CD4-positive, alpha-beta T cell treated with Interleukin-15 for 4 hours (primary cell): ENCODE measurements at regions not wholly inside any gene's neighbourhood (a gene's known extent, or its start where the extent isn't known, plus 50 kb on each side); places are given as distances from the start of the nearest gene placed in this dataset.

ENCODE experiments used
- DNase-seq: peaks from one replicate; pipeline ENCODE4 v3.0.0-alpha.2; 2020; ENCODE audit warnings: low spot score

DNA sequence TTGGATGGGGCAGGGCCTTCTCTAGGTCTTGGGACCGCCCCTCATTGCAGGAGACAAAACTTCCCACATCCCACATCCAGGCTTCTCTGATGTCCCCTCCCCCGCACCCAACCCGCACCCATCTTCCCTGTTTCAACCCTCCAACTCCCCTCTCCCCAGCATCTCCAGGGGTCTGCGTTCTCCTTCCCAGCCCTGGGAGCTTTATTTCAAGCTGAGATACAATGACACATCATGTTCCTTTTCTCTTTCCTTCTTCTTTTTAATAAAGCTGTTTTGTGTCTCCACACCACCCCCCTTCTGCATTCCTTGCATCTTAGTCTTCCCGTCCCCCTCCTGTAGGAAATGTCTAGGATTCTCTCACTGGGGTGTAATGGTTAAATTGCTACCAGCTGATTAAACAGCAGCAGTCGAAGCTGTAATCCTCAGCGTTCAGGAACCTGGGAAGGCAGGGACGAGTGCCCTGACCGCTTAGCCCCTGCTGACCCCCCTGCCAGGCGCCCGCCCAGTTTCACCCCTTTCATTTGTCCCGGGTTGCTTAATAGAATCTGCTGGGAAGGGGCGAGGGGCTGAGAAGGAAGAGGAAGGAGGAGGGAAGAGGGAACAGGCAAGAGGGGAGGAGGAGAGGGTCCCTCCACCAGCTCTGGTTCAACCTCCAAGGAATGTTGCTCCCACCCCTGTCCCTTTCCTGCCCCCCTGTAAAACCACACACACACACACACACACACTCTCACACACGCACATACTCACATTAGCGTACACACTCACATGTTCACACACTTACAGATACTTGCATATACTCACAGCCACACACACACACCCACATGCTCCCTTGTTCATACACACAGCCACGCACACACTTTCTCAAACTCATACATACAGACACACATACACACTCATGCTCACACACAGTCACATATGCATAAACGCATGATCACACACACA lies 104.5 kb upstream of the MED13L start:
- no peak for DNase-seq

- no peak for DNase-seq
These were observed 105.4 kb upstream of the MED13L start for GRCh38 chr12:116382686-116383530.

DNA sequence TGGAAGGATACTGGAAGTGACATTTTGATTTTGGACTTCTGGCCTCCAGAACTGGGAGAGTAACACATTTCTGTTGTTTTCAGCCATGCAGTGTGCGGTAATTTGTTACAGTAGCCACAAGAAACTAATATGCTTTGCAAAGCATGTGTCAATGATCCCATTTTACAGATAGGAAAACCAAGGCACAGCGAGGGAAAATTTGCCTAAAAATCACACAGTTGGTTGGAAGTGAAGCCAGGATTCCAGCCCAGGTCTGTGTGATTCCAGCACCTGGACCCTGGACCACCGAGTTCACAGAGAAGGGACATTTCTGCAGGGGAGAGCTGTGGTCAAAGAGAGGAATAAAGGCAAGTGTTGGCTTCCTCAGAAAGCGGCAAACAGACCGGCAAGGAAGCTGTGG lies 106.7 kb upstream of the MED13L start:
- DNase-seq: no peak

DNA sequence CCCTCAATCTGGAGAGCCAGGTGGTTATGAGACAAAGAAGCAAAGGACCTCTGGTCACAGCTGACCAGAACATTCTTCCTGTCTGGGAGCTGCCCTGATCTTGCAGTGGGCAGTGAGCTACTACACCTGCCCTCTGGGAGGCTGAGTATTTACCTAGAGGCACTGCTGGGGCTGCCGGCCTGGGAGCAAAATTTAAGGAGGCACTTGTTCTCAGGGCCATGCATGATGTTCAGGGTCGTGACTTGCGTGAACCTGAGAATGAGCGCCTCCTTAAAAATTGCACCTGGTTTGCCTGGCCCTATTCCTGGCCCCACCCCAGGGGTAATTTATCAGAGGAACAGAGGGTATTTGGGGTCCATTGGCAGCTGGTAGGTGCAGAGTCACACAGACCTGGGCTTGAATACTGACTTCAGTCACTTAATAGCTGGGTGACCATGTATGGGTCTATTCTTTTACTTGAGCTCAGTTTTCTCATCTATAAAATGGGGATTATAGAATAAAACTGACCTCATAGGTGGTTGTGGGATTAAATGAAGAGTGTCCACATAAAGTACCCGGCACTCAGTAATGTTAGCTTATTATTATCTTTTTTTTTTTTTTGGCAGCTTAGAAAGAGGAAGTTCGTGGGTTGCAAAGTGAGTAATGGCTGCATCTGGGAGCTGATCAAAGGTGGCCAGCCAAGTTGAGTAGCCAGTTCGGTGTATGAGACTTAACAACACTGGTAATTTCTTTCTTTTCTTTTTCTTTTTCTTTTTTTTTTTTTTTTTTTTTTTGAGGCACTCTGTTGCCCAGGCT lies 107.4 kb upstream of the MED13L start:
- DNase-seq: no peak

DNA sequence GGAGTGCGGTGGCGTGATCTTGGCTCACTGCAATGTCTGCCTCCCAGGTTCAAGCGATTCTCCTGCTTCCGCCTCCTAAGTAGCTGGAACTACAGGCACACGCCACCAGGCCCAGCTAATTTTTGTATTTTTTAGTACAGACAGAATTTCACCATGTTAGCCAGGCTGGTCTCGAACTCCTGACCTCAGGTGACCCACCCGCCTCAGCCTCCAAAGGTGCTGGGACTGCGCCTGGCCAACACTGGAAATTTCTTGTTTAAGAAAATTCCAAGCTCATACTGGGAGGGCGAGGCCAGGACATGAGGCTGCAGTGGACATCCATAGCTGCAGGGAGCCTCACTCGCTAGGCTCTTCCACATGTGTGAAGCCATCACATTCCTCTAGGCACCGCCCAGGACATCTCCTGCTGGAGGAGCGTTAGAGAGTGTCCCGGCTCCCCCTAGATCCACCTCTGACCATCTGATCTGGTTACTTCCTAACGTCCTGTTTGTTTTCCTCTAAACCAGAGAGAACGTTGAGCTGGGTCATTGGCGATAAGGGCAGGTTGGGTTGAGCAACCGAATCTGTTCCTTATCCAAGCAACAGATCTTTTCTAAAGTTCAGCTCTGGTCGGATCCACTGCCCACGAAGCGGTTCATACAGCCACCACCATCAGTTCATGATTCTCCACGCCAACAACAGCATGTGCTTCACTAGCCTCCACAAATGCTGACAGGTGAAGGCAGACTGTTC lies 108.2 kb upstream of the MED13L start:
- DNase-seq: no peak

GRCh38 chr12:116389326-116389725 lies 111.8 kb upstream of the MED13L start:
- DNase-seq: no peak

DNA sequence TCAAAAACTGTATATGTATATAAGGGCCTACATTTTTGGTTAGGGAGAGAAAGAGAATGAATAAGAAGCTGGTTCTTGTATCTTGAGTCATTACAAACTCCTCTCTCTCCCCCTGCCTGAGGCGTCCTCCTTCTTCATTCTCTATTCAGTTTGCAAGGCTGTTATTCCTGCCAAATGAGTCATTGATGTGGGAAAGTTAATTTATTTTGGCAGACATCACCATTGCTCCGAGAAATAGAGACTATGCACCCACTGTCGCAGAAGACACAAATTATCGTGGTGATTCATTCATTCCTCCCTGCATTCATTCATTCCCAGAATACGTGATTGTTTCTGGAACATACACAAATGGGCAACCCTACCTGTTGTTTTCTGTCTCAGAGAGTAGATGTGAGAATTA lies 112.5 kb upstream of the MED13L start:
- DNase-seq: no peak

DNA sequence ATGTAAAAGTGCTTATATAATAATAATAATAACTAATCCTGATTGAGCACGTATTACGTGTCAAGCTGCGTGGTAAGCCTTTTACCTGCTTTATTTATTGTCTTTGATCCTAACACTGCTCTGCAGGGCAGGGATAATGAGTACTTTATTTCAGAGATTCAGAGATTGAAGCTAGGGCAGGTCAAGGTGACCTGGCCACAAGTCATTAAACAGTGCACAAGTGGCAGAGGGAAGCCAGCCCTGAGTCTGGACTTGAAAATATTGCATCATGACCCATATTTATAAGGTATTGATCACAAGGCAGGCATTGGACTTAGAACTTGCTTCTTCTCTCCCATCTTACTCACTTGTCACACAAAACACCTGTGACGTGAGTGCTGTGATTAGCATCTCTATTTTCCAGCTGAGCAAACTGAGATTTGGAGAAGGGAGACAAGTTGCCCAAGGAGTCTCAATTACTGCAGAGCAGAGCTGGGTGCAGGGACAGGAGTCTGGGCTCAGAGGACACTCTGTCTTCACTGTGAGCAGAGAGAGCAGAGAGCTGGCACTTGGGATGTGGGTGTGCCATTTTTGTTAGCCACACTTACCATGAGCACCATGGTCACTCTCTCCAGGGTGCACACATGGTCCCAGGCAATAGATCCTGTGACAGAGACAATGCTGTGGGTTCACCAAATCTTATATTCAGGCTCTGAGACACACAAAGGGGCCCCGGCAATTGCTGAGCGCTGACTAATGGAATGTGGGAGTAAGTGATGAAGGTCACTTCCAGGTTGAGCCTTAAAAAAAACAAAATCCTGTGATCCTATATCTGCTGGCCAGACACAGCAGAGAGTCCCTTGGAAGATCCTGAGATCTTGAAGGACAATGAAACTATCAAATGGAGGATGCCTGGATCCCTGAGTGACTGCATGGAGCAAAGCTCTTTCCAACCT lies 113.2 kb upstream of the MED13L start:
- no peak for DNase-seq

DNA sequence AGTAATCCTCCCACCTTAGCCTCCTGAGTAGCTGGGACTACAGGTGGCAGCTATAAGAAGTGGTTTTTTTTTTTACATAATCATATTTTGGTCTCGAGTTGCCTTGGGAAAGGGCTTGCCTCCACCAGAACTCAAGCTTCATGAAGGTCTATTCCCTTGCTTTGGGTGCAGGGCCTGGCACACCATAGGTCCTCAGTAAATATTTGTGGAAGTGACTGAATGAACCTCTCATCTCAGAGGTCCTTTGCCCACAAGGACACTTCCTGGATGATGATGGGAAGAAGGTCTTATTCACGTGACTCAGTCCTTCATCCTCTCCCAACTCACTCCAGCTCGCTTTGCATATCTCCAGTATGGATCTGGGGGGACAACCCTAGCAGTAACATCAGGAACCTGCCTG lies 114.0 kb upstream of the MED13L start:
- DNase-seq: no peak

- DNase-seq: no peak
These were observed 114.6 kb upstream of the MED13L start for GRCh38 chr12:116392061-116392460.

GRCh38 chr12:116393255-116393654 lies 115.8 kb upstream of the MED13L start:
- no peak for DNase-seq

GRCh38 chr12:116393859-116394650 lies 116.6 kb upstream of the MED13L start:
- DNase-seq: no peak

DNA sequence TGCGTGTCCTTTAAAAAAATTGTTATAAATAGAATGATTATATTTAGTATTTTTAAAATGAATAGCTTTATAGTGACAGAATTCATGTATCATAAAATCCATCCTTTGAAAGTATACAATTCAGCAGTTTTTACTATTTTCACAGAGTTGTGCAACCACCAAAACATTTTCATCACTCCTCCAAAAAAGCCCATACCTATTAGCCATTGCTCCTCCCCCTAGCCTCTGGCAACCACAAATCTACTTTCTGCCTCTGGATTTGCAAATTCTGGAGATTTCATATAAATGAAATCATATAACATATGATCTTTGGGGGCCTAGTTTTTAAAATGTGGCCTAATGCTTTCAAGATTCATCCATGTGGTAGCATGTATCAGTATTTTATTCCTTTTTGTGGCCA lies 117.9 kb upstream of the MED13L start:
- no peak for DNase-seq

DNA sequence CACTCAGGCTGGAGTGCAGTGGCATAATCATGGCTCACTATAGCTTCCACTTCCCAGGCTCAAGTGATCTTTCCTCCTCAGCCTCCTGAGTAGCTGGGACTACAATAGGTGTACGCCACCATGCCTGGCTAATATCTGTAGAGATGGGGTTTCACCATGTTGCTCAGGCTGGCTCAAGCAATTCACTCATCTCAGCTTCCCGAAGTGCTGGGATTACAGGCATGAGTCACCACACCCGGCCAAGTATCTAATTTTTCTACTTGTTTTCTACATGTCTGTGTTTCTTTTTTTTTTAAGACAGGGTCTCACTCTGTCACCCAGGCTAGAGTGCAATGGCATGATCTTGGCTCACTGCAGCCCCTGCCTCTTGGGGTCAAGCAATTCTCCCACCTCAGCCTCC lies 119.7 kb upstream of the MED13L start:
- no peak for DNase-seq

GRCh38 chr12:116398193-116398592 lies 120.7 kb upstream of the MED13L start:
- no peak for DNase-seq

DNA sequence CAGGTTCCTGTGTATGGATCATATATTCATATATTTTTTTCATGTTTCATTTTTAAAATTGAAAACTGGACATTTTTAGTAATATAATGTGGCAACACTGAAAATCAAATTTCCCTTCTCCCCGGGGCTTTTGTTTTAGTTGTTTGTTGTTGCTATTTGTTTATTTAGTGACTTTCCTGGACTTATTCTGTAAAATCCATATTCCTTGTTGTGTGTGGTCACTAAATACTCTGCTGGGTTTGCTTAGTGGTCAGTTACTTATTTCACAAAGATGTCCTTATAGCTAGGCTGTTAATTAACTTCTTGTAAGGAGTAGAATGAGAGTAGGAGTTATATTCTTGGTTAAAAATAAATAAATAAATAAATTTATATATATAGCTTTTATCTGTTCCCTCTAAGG lies 121.6 kb upstream of the MED13L start:
- no peak for DNase-seq

GRCh38 chr12:116400636-116401372 lies 123.3 kb upstream of the MED13L start:
- no peak for DNase-seq

- no peak for DNase-seq
These were observed 124.1 kb upstream of the MED13L start for GRCh38 chr12:116401565-116401964.
